ENCODE measurements at regions not wholly inside any gene's neighbourhood (a gene's known extent, or its start where the extent isn't known, plus 50 kb on each side); places are given as distances from the start of the nearest gene placed in this dataset.
"Not testable (repeated sequence)": the region's sequence is repeated elsewhere in the genome, so short reads cannot be mapped to it uniquely, and the experiment has no call there.

- TF ChIP-seq CTCF (IDR thresholded peaks at IDR 0.05; ENCODE audit: borderline replicate concordance, insufficient read depth, low read depth, low read length) = no peak
Measured at GRCh38 chr4:96406742-96407141, 566.8 kb downstream of the PDHA2 start.

GRCh38 chr4:96407225-96407624 is 567.3 kb downstream of the PDHA2 start:
- no peak for TF ChIP-seq CTCF (IDR thresholded peaks at IDR 0.05; ENCODE audit: borderline replicate concordance, insufficient read depth, low read depth, low read length)

More at GRCh38 chr4:96406742-96407141, 566.8 kb downstream of the PDHA2 start:
- no peak overlapping the region for H3K4me3 ChIP-seq (ENCODE audit: low read depth, low read length)

GRCh38 chr4:96407738-96408463 is 568.0 kb downstream of the PDHA2 start:
- H3K4me3 ChIP-seq (ENCODE audit: low read depth, low read length) = no peak overlapping the region
- no peak for TF ChIP-seq CTCF (IDR thresholded peaks at IDR 0.05; ENCODE audit: borderline replicate concordance, insufficient read depth, low read depth, low read length)

More at GRCh38 chr4:96407225-96407624, 567.3 kb downstream of the PDHA2 start:
- H3K4me3 ChIP-seq (ENCODE audit: low read depth, low read length) = no peak overlapping the region

- not testable (repeated sequence) for H3K4me3 ChIP-seq (ENCODE audit: low read depth, low read length)
Measured at GRCh38 chr4:96414853-96415252, 575.0 kb downstream of the PDHA2 start.

- H3K4me3 ChIP-seq (ENCODE audit: low read depth, low read length) = no peak overlapping the region
- TF ChIP-seq CTCF (IDR thresholded peaks at IDR 0.05; ENCODE audit: borderline replicate concordance, insufficient read depth, low read depth, low read length) = no peak
Measured at GRCh38 chr4:96429657-96430056, 589.8 kb downstream of the PDHA2 start.

- no peak for TF ChIP-seq CTCF (IDR thresholded peaks at IDR 0.05; ENCODE audit: borderline replicate concordance, insufficient read depth, low read depth, low read length)
- H3K4me3 ChIP-seq (ENCODE audit: low read depth, low read length) = no peak overlapping the region
Measured at GRCh38 chr4:96431094-96431493, 591.2 kb downstream of the PDHA2 start.

GRCh38 chr4:96448315-96448872 is 608.5 kb downstream of the PDHA2 start:
- no peak for TF ChIP-seq CTCF (IDR thresholded peaks at IDR 0.05; ENCODE audit: borderline replicate concordance, insufficient read depth, low read depth, low read length)
- no peak overlapping the region for H3K4me3 ChIP-seq (ENCODE audit: low read depth, low read length)
